ENCODE measurements at regions not wholly inside any gene's neighbourhood (a gene's known extent, or its start where the extent isn't known, plus 50 kb on each side); places are given as distances from the start of the nearest gene placed in this dataset.

- TF ChIP-seq CTCF (IDR thresholded peaks at IDR 0.05 in 8 of 11, conservative IDR thresholded peaks at IDR 0.05 in 3 of 11): no peak
- no peak for TF ChIP-seq POLR2A (IDR thresholded peaks at IDR 0.05)
- TF ChIP-seq POLR2AphosphoS5 (IDR thresholded peaks at IDR 0.05): no peak
Observed at GRCh38 chr2:45283764-45284620, 274.7 kb upstream of the SIX2 start.

All from spleen (tissue), 7 donors.